NCI-H226 (cell line): ENCODE measurements at regions not wholly inside any gene's neighbourhood (a gene's known extent, or its start where the extent isn't known, plus 50 kb on each side); places are given as distances from the start of the nearest gene placed in this dataset.
A peak's percentile ranks its signal among the peaks of the same experiment; 100 is the strongest.
"Not testable (repeated sequence)": the region's sequence is repeated elsewhere in the genome, so short reads cannot be mapped to it uniquely, and the experiment has no call there.

Source experiments
- DNase-seq: peaks from one replicate; pipeline ENCODE4 v3.0.0-alpha.2; 2015

DNA sequence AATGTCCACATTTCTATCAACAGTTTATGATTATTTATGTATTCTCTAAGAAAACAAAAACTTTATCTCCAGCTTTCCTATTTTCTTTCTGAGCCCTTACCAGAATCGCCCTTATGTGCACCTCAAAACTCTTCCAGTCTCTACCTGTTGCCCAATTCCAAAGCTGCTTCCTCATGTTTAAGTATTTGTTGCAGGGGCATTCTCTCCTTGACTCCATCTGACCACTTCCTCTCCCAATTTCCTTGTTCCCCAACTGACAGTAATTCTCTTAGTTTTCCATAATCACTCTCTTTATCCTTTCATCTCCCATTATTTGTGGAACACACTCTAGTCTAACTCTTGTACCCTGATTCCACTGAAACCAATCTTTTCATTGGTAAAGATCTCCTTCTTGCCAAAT, 105.4 kb upstream of the RBBP8 start:
- DNase-seq = peak; percentile 57

GRCh38 chr18:22828171-22828570, 105.0 kb upstream of the RBBP8 start:
- DNase-seq = peak; percentile 92

DNA sequence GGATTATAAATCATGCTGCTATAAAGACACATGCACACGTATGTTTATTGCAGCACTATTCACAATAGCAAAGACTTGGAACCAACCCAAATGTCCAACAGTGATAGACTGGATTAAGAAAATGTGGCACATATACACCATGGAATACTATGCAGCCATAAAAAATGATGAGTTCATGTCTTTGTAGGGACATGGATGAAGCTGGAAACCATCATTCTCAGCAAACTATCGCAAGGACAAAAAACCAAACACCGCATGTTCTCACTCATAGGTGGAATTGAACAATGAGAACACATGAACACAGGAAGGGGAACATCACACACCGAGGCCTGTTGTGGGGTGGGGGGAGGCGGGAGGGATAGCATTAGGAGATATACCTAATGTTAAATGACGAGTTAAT, 104.5 kb upstream of the RBBP8 start:
- not testable (repeated sequence) for DNase-seq

DNA sequence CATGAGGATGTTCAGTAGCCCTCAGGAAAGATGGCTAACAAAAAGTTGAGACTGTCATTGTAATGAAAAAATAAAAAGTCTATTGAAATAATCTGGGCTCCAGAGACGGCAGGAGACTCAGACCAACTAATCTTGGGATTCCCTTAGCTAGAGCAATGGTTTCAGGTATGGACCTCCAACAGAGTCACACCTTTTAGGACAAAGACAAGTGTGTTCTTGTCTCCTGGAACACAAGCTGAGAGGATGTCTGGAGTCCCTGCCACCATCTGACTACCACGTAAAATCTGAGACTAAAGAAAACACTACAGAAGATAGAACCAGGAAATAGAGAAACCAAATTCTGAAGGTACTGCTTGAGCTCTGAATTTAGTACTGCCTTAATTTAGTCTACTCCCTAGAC, 103.3 kb upstream of the RBBP8 start:
- DNase-seq = no peak

DNA sequence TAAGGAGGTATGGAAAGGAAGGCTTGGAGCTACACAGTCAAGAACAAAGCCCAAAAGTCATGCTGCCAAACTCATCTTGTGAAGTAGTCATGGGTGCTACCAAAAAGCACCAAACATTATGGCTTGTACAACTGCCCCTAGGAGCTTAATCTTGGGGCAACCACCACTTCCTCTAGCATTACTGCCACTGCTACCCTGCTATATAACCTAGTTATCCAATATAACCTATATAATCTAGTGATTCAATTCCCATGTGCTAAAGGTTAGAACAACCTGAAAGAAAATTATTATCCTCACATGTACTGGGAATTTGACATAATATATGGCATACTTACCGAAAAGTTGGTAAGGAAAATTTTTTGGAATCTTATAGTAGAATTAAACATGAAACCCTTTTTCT, 102.6 kb upstream of the RBBP8 start:
- DNase-seq = no peak

- peak; percentile 91 for DNase-seq
Measured at GRCh38 chr18:22831441-22831904, 101.7 kb upstream of the RBBP8 start.

DNA sequence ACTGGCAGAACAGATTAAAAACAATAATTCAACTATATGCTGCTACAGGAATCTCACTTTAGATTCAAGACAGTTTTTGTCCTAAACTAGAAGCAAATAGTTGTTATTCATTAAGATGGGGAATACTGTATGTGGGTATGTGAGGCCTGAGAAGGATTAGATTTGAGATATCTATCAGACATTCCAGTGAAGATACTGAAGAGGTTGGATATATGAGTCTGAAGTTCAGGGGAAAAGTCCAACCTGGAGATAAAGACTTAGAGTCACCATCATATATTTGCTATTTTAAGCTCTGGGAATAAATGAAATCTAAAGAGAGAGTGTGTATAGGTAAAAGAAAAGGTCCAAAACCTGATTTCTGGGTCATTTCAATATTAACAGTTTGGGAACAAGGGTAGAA, 96.2 kb upstream of the RBBP8 start:
- no peak for DNase-seq

GRCh38 chr18:22838221-22838620, 94.9 kb upstream of the RBBP8 start:
- DNase-seq = no peak

GRCh38 chr18:22838639-22839277, 94.4 kb upstream of the RBBP8 start:
- DNase-seq = peak; percentile 20

DNA sequence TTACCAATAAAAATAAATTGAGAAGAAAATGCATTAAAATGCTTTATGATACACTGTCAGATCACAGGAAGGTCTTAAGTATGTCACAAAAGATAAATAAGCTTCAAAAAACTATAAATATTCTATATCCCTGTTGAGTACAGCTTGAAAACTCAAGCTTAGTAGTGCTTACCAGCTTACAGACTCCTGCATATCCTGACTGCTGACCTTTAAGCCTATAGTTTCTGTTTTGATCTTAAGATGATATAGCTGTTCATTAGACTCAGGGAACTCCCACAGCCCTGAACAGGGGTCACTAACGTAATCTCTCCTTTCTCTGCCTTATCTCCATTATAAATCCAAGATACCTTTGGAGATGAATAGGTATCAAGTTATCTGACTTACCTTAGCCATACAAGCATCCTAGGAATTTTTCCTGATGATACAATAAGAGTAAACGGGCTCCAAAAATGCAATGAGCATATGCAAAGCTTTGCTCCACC, 93.7 kb upstream of the RBBP8 start:
- peak; percentile 70 for DNase-seq

DNA sequence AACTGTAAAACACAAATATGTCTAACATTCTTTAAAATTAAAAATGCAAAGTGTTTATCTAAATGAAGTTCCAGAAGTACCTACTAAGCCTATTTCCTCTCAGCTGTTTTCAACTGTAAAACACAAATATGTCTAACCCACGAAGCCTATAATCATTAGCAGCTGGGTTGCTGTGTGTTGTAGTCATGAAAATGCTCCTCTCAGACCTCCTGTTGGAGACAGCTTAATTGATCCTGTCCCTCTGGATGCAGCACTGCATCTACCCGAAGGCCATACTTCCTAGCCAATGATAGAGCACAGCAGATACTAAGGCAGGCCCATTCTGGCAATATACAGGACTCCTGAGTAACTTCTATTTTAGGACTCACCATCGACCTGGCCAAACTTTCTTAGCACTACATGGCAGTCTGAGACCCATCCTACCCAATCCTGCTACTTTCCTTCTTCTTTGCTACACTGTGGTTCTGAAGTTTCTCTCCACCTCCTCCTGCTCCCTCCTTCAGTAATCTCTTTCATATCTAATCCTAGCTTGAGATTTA, 92.5 kb upstream of the RBBP8 start:
- no peak for DNase-seq

GRCh38 chr18:22841840-22842239, 91.3 kb upstream of the RBBP8 start:
- DNase-seq = peak; percentile 36

- peak; percentile 69 for DNase-seq
Measured at GRCh38 chr18:22844190-22844589, 88.9 kb upstream of the RBBP8 start.

- peak; percentile 49 for DNase-seq
Measured at GRCh38 chr18:22844628-22845027, 88.5 kb upstream of the RBBP8 start.

- no peak for DNase-seq
Measured at GRCh38 chr18:22846088-22846683, 86.9 kb upstream of the RBBP8 start.

- no peak for DNase-seq
Measured at GRCh38 chr18:22846697-22847096, 86.4 kb upstream of the RBBP8 start.

DNA sequence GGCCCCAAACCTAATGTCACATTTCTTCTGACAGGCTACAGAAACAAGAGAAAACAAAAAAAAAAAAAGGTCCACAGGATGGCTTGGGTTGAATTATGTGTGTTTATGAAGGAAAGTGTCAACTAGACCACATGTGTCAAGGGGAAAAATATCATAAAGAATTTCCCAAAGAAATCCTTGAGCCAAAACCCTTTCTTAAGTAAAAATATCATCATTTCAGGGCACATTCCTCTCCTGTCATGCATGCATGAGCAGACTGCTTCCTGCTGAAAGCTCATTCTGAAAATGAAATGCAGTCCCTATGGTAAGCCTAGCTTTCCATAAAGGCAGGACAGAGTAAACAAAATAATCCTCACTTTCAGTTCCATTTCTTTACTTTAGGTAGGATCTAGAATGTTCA, 85.7 kb upstream of the RBBP8 start:
- DNase-seq = no peak

GRCh38 chr18:22847867-22848451, 85.2 kb upstream of the RBBP8 start:
- no peak for DNase-seq

DNA sequence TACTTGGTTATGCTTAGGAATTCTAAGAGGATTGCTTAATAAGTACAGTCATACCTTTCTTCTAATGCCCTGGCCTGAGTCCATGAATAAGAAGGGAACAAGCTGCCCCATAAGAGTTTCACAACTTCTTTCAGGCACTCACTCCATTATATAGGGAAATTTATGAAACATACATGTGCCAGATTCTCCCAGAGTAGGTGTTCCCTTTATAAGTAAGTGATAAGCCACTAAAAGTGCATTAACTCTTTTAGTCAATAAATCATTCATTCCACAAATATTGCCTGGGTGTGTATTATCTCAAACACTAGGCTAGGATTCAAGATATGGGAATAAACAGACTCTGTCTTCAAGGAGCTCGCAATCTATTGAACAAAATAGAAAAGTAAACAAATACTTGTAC, 84.5 kb upstream of the RBBP8 start:
- peak; percentile 82 for DNase-seq

GRCh38 chr18:22856870-22857269, 76.3 kb upstream of the RBBP8 start:
- no peak for DNase-seq

- no peak for DNase-seq
Measured at GRCh38 chr18:22858121-22858520, 75.0 kb upstream of the RBBP8 start.

GRCh38 chr18:22860807-22861206, 72.3 kb upstream of the RBBP8 start:
- DNase-seq = no peak

GRCh38 chr18:22865354-22866116, 67.6 kb upstream of the RBBP8 start:
- DNase-seq = no peak
